ENCODE measurements at regions not wholly inside any gene's neighbourhood (a gene's known extent, or its start where the extent isn't known, plus 50 kb on each side); places are given as distances from the start of the nearest gene placed in this dataset.
"Not testable (repeated sequence)": the region's sequence is repeated elsewhere in the genome, so short reads cannot be mapped to it uniquely, and the experiment has no call there.

GRCh38 chrX:128800138-128800537 is 723.2 kb downstream of the SMARCA1 start:
- Mint-ChIP-seq H3K27ac (ENCODE audit: unreplicated experiment) (no peak overlapping the region), H3K4me3 (ENCODE audit: unreplicated experiment) (no peak overlapping the region), H3K9me3 (ENCODE audit: unreplicated experiment) (no peaks in the 10 kb centered on the region), H3K36me3 (ENCODE audit: unreplicated experiment) (no peaks in the 10 kb centered on the region), H3K27me3 (ENCODE audit: unreplicated experiment) (no peaks in the 10 kb centered on the region), H3K4me1 (ENCODE audit: low read depth, unreplicated experiment) (no peaks in the 10 kb centered on the region)
- no peak for DNase-seq
- peak; percentile 15 for TF ChIP-seq CTCF (IDR thresholded peaks at IDR 0.05; ENCODE audit: partially characterized antibody, unreplicated experiment)

- H3K27me3 Mint-ChIP-seq (ENCODE audit: unreplicated experiment); H3K4me3 Mint-ChIP-seq (ENCODE audit: unreplicated experiment); DNase-seq; H3K36me3 Mint-ChIP-seq (ENCODE audit: unreplicated experiment); H3K9me3 Mint-ChIP-seq (ENCODE audit: unreplicated experiment); H3K27ac Mint-ChIP-seq (ENCODE audit: unreplicated experiment); H3K4me1 Mint-ChIP-seq (ENCODE audit: low read depth, unreplicated experiment): not testable (repeated sequence)
Measured at GRCh38 chrX:128783139-128783538, 730.9 kb upstream of the ACTRT1 start.

GRCh38 chrX:128781506-128781905 is 729.3 kb upstream of the ACTRT1 start:
- peak; percentile 36 for TF ChIP-seq CTCF (IDR thresholded peaks at IDR 0.05; ENCODE audit: partially characterized antibody, unreplicated experiment)
- H3K36me3 Mint-ChIP-seq (ENCODE audit: unreplicated experiment), result no peaks in the 10 kb centered on the region
- peak; percentile 56 for DNase-seq
- H3K27me3 Mint-ChIP-seq (ENCODE audit: unreplicated experiment), result peaks cover under 1% of the 10 kb centered on the region
- peaks cover 2% of the 10 kb centered on the region for H3K4me1 Mint-ChIP-seq (ENCODE audit: low read depth, unreplicated experiment)
- no peak overlapping the region for H3K27ac Mint-ChIP-seq (ENCODE audit: unreplicated experiment)
- H3K9me3 Mint-ChIP-seq (ENCODE audit: unreplicated experiment), result no peaks in the 10 kb centered on the region
- H3K4me3 Mint-ChIP-seq (ENCODE audit: unreplicated experiment), result no peak overlapping the region

DNA sequence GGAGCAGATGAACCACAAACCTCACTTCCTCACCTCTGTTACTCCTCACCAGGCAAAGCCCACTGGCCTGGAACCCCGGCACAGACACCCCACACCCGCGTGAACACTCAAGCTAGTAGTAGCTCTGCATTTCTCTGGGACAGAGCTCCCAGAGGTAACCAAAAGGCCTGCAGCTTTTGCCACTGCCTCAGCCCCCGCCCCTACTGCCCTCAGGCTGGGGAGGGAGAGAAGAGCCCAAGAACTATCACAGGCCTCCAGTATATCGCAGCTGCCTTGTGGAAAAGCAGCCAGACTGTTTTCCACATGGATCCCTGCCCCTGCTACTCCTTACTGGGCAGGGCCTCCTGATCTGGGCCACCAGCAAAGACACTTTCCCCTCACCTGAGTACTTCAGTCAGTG is 728.7 kb upstream of the ACTRT1 start:
- Mint-ChIP-seq H3K9me3 (ENCODE audit: unreplicated experiment) (no peaks in the 10 kb centered on the region), H3K4me3 (ENCODE audit: unreplicated experiment) (no peak overlapping the region), H3K36me3 (ENCODE audit: unreplicated experiment) (no peaks in the 10 kb centered on the region), H3K27ac (ENCODE audit: unreplicated experiment) (no peak overlapping the region), H3K27me3 (ENCODE audit: unreplicated experiment) (peaks cover 1% of the 10 kb centered on the region), H3K4me1 (ENCODE audit: low read depth, unreplicated experiment) (peaks cover 2% of the 10 kb centered on the region)
- DNase-seq, result no peak
- no peak for TF ChIP-seq CTCF (IDR thresholded peaks at IDR 0.05; ENCODE audit: partially characterized antibody, unreplicated experiment)

GRCh38 chrX:128769495-128769894 is 717.3 kb upstream of the ACTRT1 start:
- no peaks in the 10 kb centered on the region for H3K9me3 Mint-ChIP-seq (ENCODE audit: unreplicated experiment)
- H3K27me3 Mint-ChIP-seq (ENCODE audit: unreplicated experiment), result no peaks in the 10 kb centered on the region
- TF ChIP-seq CTCF (IDR thresholded peaks at IDR 0.05; ENCODE audit: partially characterized antibody, unreplicated experiment), result no peak
- H3K4me1 Mint-ChIP-seq (ENCODE audit: low read depth, unreplicated experiment), result peaks cover 2% of the 10 kb centered on the region
- no peak for DNase-seq
- H3K4me3 Mint-ChIP-seq (ENCODE audit: unreplicated experiment), result no peak overlapping the region
- no peak overlapping the region for H3K27ac Mint-ChIP-seq (ENCODE audit: unreplicated experiment)
- no peaks in the 10 kb centered on the region for H3K36me3 Mint-ChIP-seq (ENCODE audit: unreplicated experiment)

GRCh38 chrX:128759745-128760144 is 707.5 kb upstream of the ACTRT1 start:
- no peak for TF ChIP-seq CTCF (IDR thresholded peaks at IDR 0.05; ENCODE audit: partially characterized antibody, unreplicated experiment)
- Mint-ChIP-seq H3K27ac (ENCODE audit: unreplicated experiment) (no peak overlapping the region), H3K27me3 (ENCODE audit: unreplicated experiment) (no peaks in the 10 kb centered on the region), H3K4me3 (ENCODE audit: unreplicated experiment) (no peak overlapping the region), H3K4me1 (ENCODE audit: low read depth, unreplicated experiment) (no peaks in the 10 kb centered on the region), H3K36me3 (ENCODE audit: unreplicated experiment) (no peaks in the 10 kb centered on the region), H3K9me3 (ENCODE audit: unreplicated experiment) (no peaks in the 10 kb centered on the region)
- no peak for DNase-seq
